GM12873 (cell line): ENCODE measurements at regions not wholly inside any gene's neighbourhood (a gene's known extent, or its start where the extent isn't known, plus 50 kb on each side); places are given as distances from the start of the nearest gene placed in this dataset.

Experiments
- CTCF ChIP-seq: IDR thresholded peaks from 2 replicates; pipeline ENCODE4 v1.5.1; 2012; ENCODE audit warnings: low read depth, mild to moderate bottlenecking, moderate library complexity, low read length, control low read depth; ENCODE audit not compliant: insufficient read depth; ENCODE audit errors: missing control alignments

- TF ChIP-seq CTCF, result no peak
Measured at GRCh38 chr5:54837093-54837492, 148.3 kb downstream of the ESM1 start.

GRCh38 chr5:54835647-54836046, 149.7 kb downstream of the ESM1 start:
- TF ChIP-seq CTCF, result no peak

GRCh38 chr5:54834121-54834842, 151.1 kb downstream of the ESM1 start:
- no peak for TF ChIP-seq CTCF

- no peak for TF ChIP-seq CTCF
Measured at GRCh38 chr5:54833590-54833989, 151.8 kb downstream of the ESM1 start.

- no peak for TF ChIP-seq CTCF
Measured at GRCh38 chr5:54832858-54833257, 152.5 kb downstream of the ESM1 start.

- no peak for TF ChIP-seq CTCF
Measured at GRCh38 chr5:54832045-54832444, 153.3 kb downstream of the ESM1 start.

GRCh38 chr5:54831233-54831632, 154.2 kb downstream of the ESM1 start:
- TF ChIP-seq CTCF, result no peak
